HEK293T (cell line): ENCODE measurements at regions not wholly inside any gene's neighbourhood (a gene's known extent, or its start where the extent isn't known, plus 50 kb on each side); places are given as distances from the start of the nearest gene placed in this dataset.
"Not testable (repeated sequence)": the region's sequence is repeated elsewhere in the genome, so short reads cannot be mapped to it uniquely, and the experiment has no call there.

Experiments
- ARNT ChIP-seq: fragments of 450-650 bp; IDR thresholded peaks from 2 replicates; pipeline ENCODE4 v1.6.1; 2017; ENCODE audit warnings: mild to moderate bottlenecking
- BHLHE40 ChIP-seq: fragments of 450-650 bp; IDR thresholded peaks from 2 replicates; pipeline ENCODE4 v1.6.1; 2016; ENCODE audit warnings: mild to moderate bottlenecking, moderate library complexity, borderline replicate concordance
- CTBP1 ChIP-seq: fragments of 450-650 bp; IDR thresholded peaks from 2 replicates; pipeline ENCODE4 v1.6.1; 2016; ENCODE audit warnings: borderline replicate concordance
- ELF4 ChIP-seq: fragments of 450-650 bp; IDR thresholded peaks from 2 replicates; pipeline ENCODE4 v1.6.1; 2017; ENCODE audit warnings: antibody characterized with exemption
- FOXA1 ChIP-seq: fragments of 450-650 bp; IDR thresholded peaks from 2 replicates; pipeline ENCODE4 v1.6.1; 2016; ENCODE audit warnings: mild to moderate bottlenecking
- FOXK2 ChIP-seq: fragments of 450-650 bp; IDR thresholded peaks from 2 replicates; pipeline ENCODE4 v1.6.1; 2016; ENCODE audit warnings: mild to moderate bottlenecking
- FOXM1 ChIP-seq: fragments of 450-650 bp; IDR thresholded peaks from 2 replicates; pipeline ENCODE4 v1.6.1; 2017; ENCODE audit warnings: mild to moderate bottlenecking, borderline replicate concordance
- HDGF ChIP-seq: fragments of 450-650 bp; IDR thresholded peaks from 2 replicates; pipeline ENCODE4 v1.6.1; 2017; ENCODE audit warnings: antibody characterized with exemption, borderline replicate concordance
- NFRKB ChIP-seq: fragments of 450-650 bp; IDR thresholded peaks from 2 replicates; pipeline ENCODE4 v1.6.1; 2016; ENCODE audit warnings: mild to moderate bottlenecking, moderate library complexity
- PKNOX1 ChIP-seq: fragments of 450-650 bp; IDR thresholded peaks from 2 replicates; pipeline ENCODE4 v1.6.1; 2016
- SP1 ChIP-seq: fragments of 450-650 bp; IDR thresholded peaks from 2 replicates; pipeline ENCODE4 v1.6.1; 2017
- SUZ12 ChIP-seq: fragments of 450-650 bp; IDR thresholded peaks from 2 replicates; pipeline ENCODE4 v1.6.1; 2016; ENCODE audit warnings: mild to moderate bottlenecking
- ZNF384 ChIP-seq: fragments of 450-650 bp; IDR thresholded peaks from 2 replicates; pipeline ENCODE4 v1.6.1; 2016

DNA sequence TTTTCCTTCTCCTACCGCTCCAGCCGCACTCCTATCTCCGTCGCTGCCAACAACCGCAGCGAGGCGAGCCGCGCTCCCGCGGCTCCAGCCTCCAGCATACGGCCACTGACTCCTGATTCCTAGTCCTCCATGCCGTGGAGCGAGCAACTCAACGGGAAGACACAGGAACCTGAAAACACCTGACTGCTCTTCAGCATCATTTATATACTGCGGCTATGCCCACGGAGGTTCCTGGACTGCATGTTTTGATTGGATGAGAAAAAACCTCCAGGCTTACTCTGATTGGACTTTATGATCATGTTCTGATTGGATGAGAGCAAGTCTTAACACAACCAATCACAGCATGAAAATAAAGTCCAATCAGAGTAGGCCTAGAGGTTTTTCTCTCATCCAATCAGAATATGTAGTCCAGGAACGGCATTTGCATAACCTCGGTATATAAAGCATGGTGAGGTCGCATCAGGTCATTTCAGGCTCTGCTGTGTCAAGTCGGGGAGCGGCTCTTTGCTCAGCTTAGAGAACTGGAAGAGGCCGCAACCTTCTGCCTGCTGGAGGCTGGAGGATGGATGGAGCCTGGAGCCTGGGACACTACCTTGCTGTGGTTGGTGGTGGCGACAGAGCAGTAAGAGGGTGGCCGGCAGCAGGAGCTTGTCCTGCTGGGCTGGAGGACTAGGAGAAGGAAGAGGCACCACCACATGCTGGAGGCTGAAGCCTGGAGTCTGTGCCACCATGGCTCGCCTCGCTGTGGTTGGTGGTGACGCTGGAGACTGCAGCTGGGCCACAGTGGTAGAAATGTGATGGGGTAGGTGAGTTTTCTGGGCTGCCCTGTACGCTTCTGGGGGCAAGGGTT, 204.6 kb upstream of the WSB1 start:
- TF ChIP-seq FOXK2, BHLHE40, SUZ12, ARNT, FOXM1, CTBP1, SP1, HDGF, FOXA1, NFRKB, ZNF384, PKNOX1, ELF4: not testable (repeated sequence)
